SK-N-SH treated with all-trans-retinoic acid at 6 μM for 48 hours (cell line): ENCODE measurements at regions not wholly inside any gene's neighbourhood (a gene's known extent, or its start where the extent isn't known, plus 50 kb on each side); places are given as distances from the start of the nearest gene placed in this dataset.

Experiments used
- ARNTL ChIP-seq: fragments of 450-650 bp; formaldehyde crosslinking; IDR thresholded peaks from 2 replicates; pipeline ENCODE4 v1.5.0; 2020; ENCODE audit warnings: low read depth, mild to moderate bottlenecking, moderate library complexity, borderline replicate concordance
- ISL1 ChIP-seq: fragments of 250-450 bp; sonication (Bioruptor Pico); IDR thresholded peaks from 2 replicates; pipeline ENCODE4 v2.1.2; 2022; ENCODE audit warnings: mild to moderate bottlenecking, moderate library complexity
- PATZ1 ChIP-seq: fragments of 250-450 bp; sonication (Bioruptor Pico); IDR thresholded peaks from 2 replicates; pipeline ENCODE4 v1.8.0; 2020; ENCODE audit warnings: mild to moderate bottlenecking, moderate library complexity, borderline replicate concordance
- RARB ChIP-seq: fragments of 250-450 bp; sonication (Bioruptor Pico); IDR thresholded peaks from 2 replicates; pipeline ENCODE4 v1.8.0; 2021; ENCODE audit warnings: mild to moderate bottlenecking, moderate library complexity
- TOX ChIP-seq: fragments of 250-450 bp; sonication (Bioruptor Pico); IDR thresholded peaks from 2 replicates; pipeline ENCODE4 v1.8.0; 2021; ENCODE audit warnings: mild to moderate bottlenecking, moderate library complexity, borderline replicate concordance
- ZNF565 ChIP-seq: fragments of 450-650 bp; formaldehyde crosslinking; conservative IDR thresholded peaks from 2 replicates; pipeline ENCODE4 v1.5.0; 2020; ENCODE audit warnings: low read depth, mild to moderate bottlenecking, moderate library complexity

- TF ChIP-seq ARNTL (CRISPR knock-in tag) (no peak), RARB (CRISPR knock-in tag) (no peak), PATZ1 (no peak), TOX (CRISPR knock-in tag) (no peak), ZNF565 (CRISPR knock-in tag) (no peak), ISL1 (CRISPR knock-in tag) (no peak)
These were observed 1239.3 kb downstream of the CDH11 start for GRCh38 chr16:63882576-63882975.
